Breast epithelium (tissue), 3 donors: ENCODE measurements at regions not wholly inside any gene's neighbourhood (a gene's known extent, or its start where the extent isn't known, plus 50 kb on each side); places are given as distances from the start of the nearest gene placed in this dataset.

Source experiments
- CTCF ChIP-seq, 3 donors: fragments of 450-650 bp; IDR thresholded peaks; one replicate each; pipeline ENCODE4 v1.5.1; 2016 to 2017; ENCODE audit warnings: antibody characterized with exemption in 3 of 3, mild to moderate bottlenecking in 3 of 3, moderate library complexity in 3 of 3
- POLR2A ChIP-seq: fragments of 450-650 bp; IDR thresholded peaks from one replicate; pipeline ENCODE4 v1.6.1; 2016; ENCODE audit warnings: antibody characterized with exemption, mild to moderate bottlenecking, moderate library complexity
- POLR2AphosphoS5 ChIP-seq, 3 donors: sonication (generic); formaldehyde crosslinking; IDR thresholded peaks; one replicate each; pipeline ENCODE4 v1.6.1; 2017; ENCODE audit warnings: antibody characterized with exemption in 3 of 3

- TF ChIP-seq CTCF (IDR thresholded peaks at IDR 0.05) (no peak), POLR2A (no peak), POLR2AphosphoS5 (IDR thresholded peaks at IDR 0.05) (no peak)
Observed at GRCh38 chr2:204255526-204255925, 289.7 kb upstream of the PARD3B start.
